ENCODE measurements at regions not wholly inside any gene's neighbourhood (a gene's known extent, or its start where the extent isn't known, plus 50 kb on each side); places are given as distances from the start of the nearest gene placed in this dataset.

DNA sequence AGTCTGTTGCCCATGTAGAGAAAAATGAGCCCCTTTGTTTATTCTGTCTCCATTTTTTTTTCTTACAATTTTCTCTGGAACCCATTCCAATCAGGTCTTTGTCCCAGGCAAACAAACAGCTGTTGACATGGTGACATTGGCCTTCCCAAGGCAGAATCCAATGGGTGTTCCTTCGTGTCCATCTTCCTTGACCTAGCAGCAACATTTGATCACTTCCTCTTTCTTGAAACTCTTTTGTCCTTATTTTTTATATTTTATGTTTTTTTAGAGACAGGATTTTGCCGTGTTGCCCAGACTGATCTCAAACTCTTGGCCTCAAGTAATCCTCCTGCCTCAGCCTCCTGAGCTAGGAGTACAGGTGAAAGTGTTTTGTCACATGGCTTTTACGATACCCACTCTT is 65.4 kb upstream of the CACNA1E start:
- no peak overlapping the region for H3K27ac ChIP-seq (ENCODE audit: low read depth, low read length)
- no peak overlapping the region for H3K4me3 ChIP-seq (ENCODE audit: insufficient read depth, low read depth, low read length)
- no peaks in the 10 kb centered on the region for H4K20me1 ChIP-seq (ENCODE audit: insufficient read depth, low read length)
- Mint-ChIP-seq H3K27me3 (ENCODE audit: low read depth, unreplicated experiment) (peaks cover 4% of the 10 kb centered on the region), H3K4me3 (ENCODE audit: unreplicated experiment) (no peak overlapping the region), H3K36me3 (ENCODE audit: low read depth, unreplicated experiment) (no peaks in the 10 kb centered on the region), H3K4me1 (ENCODE audit: low read depth, unreplicated experiment) (peaks cover 2% of the 10 kb centered on the region), H3K27ac (ENCODE audit: unreplicated experiment) (no peak overlapping the region), H3K9me3 (ENCODE audit: unreplicated experiment) (no peaks in the 10 kb centered on the region)
- no peaks in the 10 kb centered on the region for H3K4me1 ChIP-seq (ENCODE audit: insufficient read depth, low read length)
- no peak overlapping the region for H3K4me2 ChIP-seq (ENCODE audit: low read length)
- FAIRE-seq (no peak), DNase-seq (ENCODE audit: low read depth) (no peak)
- no peaks in the 10 kb centered on the region for H3K36me3 ChIP-seq (ENCODE audit: insufficient read depth, low read length)
- H3K79me2 ChIP-seq (ENCODE audit: insufficient read depth, low read length): no peaks in the 10 kb centered on the region
- no peaks in the 10 kb centered on the region for H3K9me3 ChIP-seq (ENCODE audit: insufficient read depth, low read depth, low read length)
- no peak overlapping the region for H3K9ac ChIP-seq (ENCODE audit: low read length)
- no peak for TF ChIP-seq EZH2 (IDR thresholded peaks at IDR 0.05; ENCODE audit: insufficient read depth, low read length)
- TF ChIP-seq, protein P1, sequence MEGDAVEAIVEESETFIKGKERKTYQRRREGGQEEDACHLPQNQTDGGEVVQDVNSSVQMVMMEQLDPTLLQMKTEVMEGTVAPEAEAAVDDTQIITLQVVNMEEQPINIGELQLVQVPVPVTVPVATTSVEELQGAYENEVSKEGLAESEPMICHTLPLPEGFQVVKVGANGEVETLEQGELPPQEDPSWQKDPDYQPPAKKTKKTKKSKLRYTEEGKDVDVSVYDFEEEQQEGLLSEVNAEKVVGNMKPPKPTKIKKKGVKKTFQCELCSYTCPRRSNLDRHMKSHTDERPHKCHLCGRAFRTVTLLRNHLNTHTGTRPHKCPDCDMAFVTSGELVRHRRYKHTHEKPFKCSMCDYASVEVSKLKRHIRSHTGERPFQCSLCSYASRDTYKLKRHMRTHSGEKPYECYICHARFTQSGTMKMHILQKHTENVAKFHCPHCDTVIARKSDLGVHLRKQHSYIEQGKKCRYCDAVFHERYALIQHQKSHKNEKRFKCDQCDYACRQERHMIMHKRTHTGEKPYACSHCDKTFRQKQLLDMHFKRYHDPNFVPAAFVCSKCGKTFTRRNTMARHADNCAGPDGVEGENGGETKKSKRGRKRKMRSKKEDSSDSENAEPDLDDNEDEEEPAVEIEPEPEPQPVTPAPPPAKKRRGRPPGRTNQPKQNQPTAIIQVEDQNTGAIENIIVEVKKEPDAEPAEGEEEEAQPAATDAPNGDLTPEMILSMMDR (IDR thresholded peaks at IDR 0.05; ENCODE audit: insufficient read depth, low read depth, low read length): no peak
- no peak overlapping the region for H2AFZ ChIP-seq (ENCODE audit: low read depth, low read length)
- no peaks in the 10 kb centered on the region for H3K27me3 ChIP-seq (ENCODE audit: insufficient read depth, low read length)

DNA sequence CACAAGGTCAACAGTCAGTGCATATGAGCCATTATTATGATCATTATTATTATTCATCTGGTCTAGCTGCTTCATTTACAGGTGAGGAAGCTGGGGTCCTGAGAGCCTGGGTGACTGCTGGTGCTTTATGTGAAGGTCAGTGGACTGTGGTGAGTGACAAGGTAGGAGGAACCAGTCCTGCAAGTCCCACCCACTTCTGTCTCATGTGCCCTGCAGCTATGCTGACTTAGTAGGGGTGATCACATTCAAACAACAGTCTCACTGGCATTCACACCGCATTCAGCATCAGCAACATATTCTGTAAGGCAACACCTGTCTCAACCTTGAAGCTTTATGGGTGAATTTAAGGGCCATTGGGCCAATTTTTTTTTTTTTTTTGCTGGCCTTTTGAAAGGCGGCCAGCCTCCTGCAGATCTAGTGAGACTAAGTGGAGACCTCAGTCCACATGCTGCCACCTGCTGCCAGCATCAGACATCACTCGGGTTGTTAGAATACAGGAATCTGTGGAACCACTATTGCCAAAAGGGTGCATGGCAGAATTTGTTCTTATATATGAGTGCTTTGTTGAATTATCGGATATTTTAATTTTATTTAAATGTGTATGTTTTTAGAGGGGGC is 59.9 kb upstream of the CACNA1E start:
- no peaks in the 10 kb centered on the region for H4K20me1 ChIP-seq (ENCODE audit: insufficient read depth, low read length)
- Mint-ChIP-seq H3K9me3 (ENCODE audit: unreplicated experiment) (peaks cover 4% of the 10 kb centered on the region), H3K4me1 (ENCODE audit: low read depth, unreplicated experiment) (no peaks in the 10 kb centered on the region), H3K27me3 (ENCODE audit: low read depth, unreplicated experiment) (peaks cover 19% of the 10 kb centered on the region), H3K27ac (ENCODE audit: unreplicated experiment) (no peak overlapping the region), H3K4me3 (ENCODE audit: unreplicated experiment) (no peak overlapping the region), H3K36me3 (ENCODE audit: low read depth, unreplicated experiment) (no peaks in the 10 kb centered on the region)
- H3K9ac ChIP-seq (ENCODE audit: low read length): no peak overlapping the region
- H3K27ac ChIP-seq (ENCODE audit: low read depth, low read length): no peak overlapping the region
- H3K9me3 ChIP-seq (ENCODE audit: insufficient read depth, low read depth, low read length): no peaks in the 10 kb centered on the region
- no peaks in the 10 kb centered on the region for H3K36me3 ChIP-seq (ENCODE audit: insufficient read depth, low read length)
- H3K4me1 ChIP-seq (ENCODE audit: insufficient read depth, low read length): no peaks in the 10 kb centered on the region
- no peak overlapping the region for H2AFZ ChIP-seq (ENCODE audit: low read depth, low read length)
- DNase-seq (ENCODE audit: low read depth): peak; percentile 12
- no peaks in the 10 kb centered on the region for H3K27me3 ChIP-seq (ENCODE audit: insufficient read depth, low read length)
- H3K4me3 ChIP-seq (ENCODE audit: insufficient read depth, low read depth, low read length): no peak overlapping the region
- FAIRE-seq: no peak
- H3K79me2 ChIP-seq (ENCODE audit: insufficient read depth, low read length): no peaks in the 10 kb centered on the region
- no peak for TF ChIP-seq EZH2 (IDR thresholded peaks at IDR 0.05; ENCODE audit: insufficient read depth, low read length)
- TF ChIP-seq, protein P1 (IDR thresholded peaks at IDR 0.05; ENCODE audit: insufficient read depth, low read depth, low read length): peak; percentile 22
- no peak overlapping the region for H3K4me2 ChIP-seq (ENCODE audit: low read length)

- no peaks in the 10 kb centered on the region for H3K36me3 ChIP-seq (ENCODE audit: insufficient read depth, low read length)
- Mint-ChIP-seq H3K27me3 (ENCODE audit: low read depth, unreplicated experiment) (peaks cover 21% of the 10 kb centered on the region), H3K27ac (ENCODE audit: unreplicated experiment) (no peak overlapping the region), H3K4me3 (ENCODE audit: unreplicated experiment) (no peak overlapping the region), H3K36me3 (ENCODE audit: low read depth, unreplicated experiment) (no peaks in the 10 kb centered on the region), H3K9me3 (ENCODE audit: unreplicated experiment) (peaks cover 4% of the 10 kb centered on the region), H3K4me1 (ENCODE audit: low read depth, unreplicated experiment) (peaks cover 2% of the 10 kb centered on the region)
- H3K4me2 ChIP-seq (ENCODE audit: low read length): no peak overlapping the region
- no peak overlapping the region for H3K27ac ChIP-seq (ENCODE audit: low read depth, low read length)
- H3K79me2 ChIP-seq (ENCODE audit: insufficient read depth, low read length): no peaks in the 10 kb centered on the region
- FAIRE-seq (no peak), DNase-seq (ENCODE audit: low read depth) (peak; percentile 15)
- H3K4me1 ChIP-seq (ENCODE audit: insufficient read depth, low read length): no peaks in the 10 kb centered on the region
- no peak overlapping the region for H3K4me3 ChIP-seq (ENCODE audit: insufficient read depth, low read depth, low read length)
- no peak overlapping the region for H3K9ac ChIP-seq (ENCODE audit: low read length)
- H3K9me3 ChIP-seq (ENCODE audit: insufficient read depth, low read depth, low read length): no peaks in the 10 kb centered on the region
- H3K27me3 ChIP-seq (ENCODE audit: insufficient read depth, low read length): no peaks in the 10 kb centered on the region
- no peaks in the 10 kb centered on the region for H4K20me1 ChIP-seq (ENCODE audit: insufficient read depth, low read length)
- no peak overlapping the region for H2AFZ ChIP-seq (ENCODE audit: low read depth, low read length)
- TF ChIP-seq, protein P1 (IDR thresholded peaks at IDR 0.05; ENCODE audit: insufficient read depth, low read depth, low read length): peak; percentile 99
- TF ChIP-seq EZH2 (IDR thresholded peaks at IDR 0.05; ENCODE audit: insufficient read depth, low read length): no peak
Measured at GRCh38 chr1:181424786-181425403, 58.4 kb upstream of the CACNA1E start.
